A549 (cell line): ENCODE measurements at regions not wholly inside any gene's neighbourhood (a gene's known extent, or its start where the extent isn't known, plus 50 kb on each side); places are given as distances from the start of the nearest gene placed in this dataset.

Source experiments
- ATAC-seq, 2 experiments: fragments of 200-7000 bp in 1 of 2; fragments of >200 bp in 1 of 2; cut with Nextera tagmentation in 1 of 2; cut with Tn5 transposase in 1 of 2; 3 replicates each; pipeline versions ENCODE4 v1.8.0 to v1.9.1; 2018 to 2020; ENCODE audit warnings: mild to moderate bottlenecking in 1 of 2, moderate library complexity in 1 of 2
- CTCF ChIA-PET: fragments of 300-600 bp; sonication (Branson Sonifier 250); formaldehyde crosslinking; extraction: SDS; loops from one replicate; lab custom pipeline; 2021; ENCODE audit warnings: antibody characterized with exemption, inconsistent platforms; lab: Yijun Ruan, JAX
- POLR2A ChIA-PET: fragments of 350-600 bp; formaldehyde crosslinking; extraction: SDS; loops from one replicate; lab custom pipeline; 2021; ENCODE audit warnings: antibody characterized with exemption, inconsistent platforms; lab: Yijun Ruan, JAX
- DNase-seq, 2 experiments: peaks; one replicate each; pipeline versions ENCODE4 v3.0.0 to v3.0.0-alpha.2; 2011 to 2016; ENCODE audit warnings: low read depth in 1 of 2, low spot score in 1 of 2
- FAIRE-seq: peaks from 2 replicates; lab custom pipeline; 2011; peaks lifted over from hg19 to GRCh38; lab: Jason Lieb, UNC
- H3K27ac ChIP-seq, 2 experiments: fragments of >200 bp; sonication (Bioruptor Twin); formaldehyde crosslinking; 3 replicates each; pipeline ENCODE4 v1.5.1; 2016 to 2017
- H3K4me1 ChIP-seq: fragments of >200 bp; sonication (Bioruptor Twin); formaldehyde crosslinking; 3 replicates; pipeline ENCODE4 v1.6.1; 2016
- H3K4me2 ChIP-seq: fragments of >200 bp; sonication (Bioruptor Twin); formaldehyde crosslinking; 3 replicates; pipeline ENCODE4 v1.6.1; 2016
- H3K4me3 ChIP-seq: fragments of >200 bp; sonication (Bioruptor Twin); formaldehyde crosslinking; 3 replicates; pipeline ENCODE4 v1.5.1; 2016
- H3K9me3 ChIP-seq: fragments of >200 bp; sonication (Bioruptor Twin); formaldehyde crosslinking; 3 replicates; pipeline ENCODE4 v1.6.1; 2016
- BHLHE40 ChIP-seq: IDR thresholded peaks from 2 replicates; pipeline ENCODE4 v1.6.1; 2012; ENCODE audit warnings: low read depth, low read length, inconsistent platforms
- CBX2 ChIP-seq: fragments of 200-600 bp; sonication (generic); IDR thresholded peaks from 2 replicates; pipeline ENCODE4 v1.6.1; 2016; ENCODE audit warnings: low read depth, mild to moderate bottlenecking, borderline replicate concordance
- CHD4 ChIP-seq: fragments of 200-600 bp; sonication (generic); IDR thresholded peaks from 2 replicates; pipeline ENCODE4 v1.6.1; 2016; ENCODE audit warnings: antibody characterized with exemption, mild to moderate bottlenecking, borderline replicate concordance
- EHMT2 ChIP-seq: fragments of 200-600 bp; sonication (generic); IDR thresholded peaks from 2 replicates; pipeline ENCODE4 v1.6.1; 2016; ENCODE audit warnings: antibody characterized with exemption, low read depth, mild to moderate bottlenecking, moderate library complexity
- FOSB ChIP-seq: fragments of 250-450 bp; sonication (Bioruptor Pico); IDR thresholded peaks from 2 replicates; pipeline ENCODE4 v1.5.0; 2020; ENCODE audit warnings: mild to moderate bottlenecking, moderate library complexity
- FOSL2 ChIP-seq, 2 experiments: fragments of 450-650 bp in 1 of 2; fragments of >200 bp in 1 of 2; sonication (Bioruptor Twin) in 1 of 2; formaldehyde crosslinking; IDR thresholded peaks; 2 replicates each; pipeline versions ENCODE4 v1.5.0 to v1.6.1; 2016 to 2020; ENCODE audit warnings: mild to moderate bottlenecking in 1 of 2, moderate library complexity in 1 of 2
- HDAC2 ChIP-seq: fragments of 200-600 bp; sonication (generic); IDR thresholded peaks from 2 replicates; pipeline ENCODE4 v1.6.1; 2016
- HEYL ChIP-seq: fragments of 250-450 bp; sonication (Bioruptor Pico); IDR thresholded peaks from 2 replicates; pipeline ENCODE4 v1.8.0; 2021; ENCODE audit warnings: mild to moderate bottlenecking, moderate library complexity
- HOXA7 ChIP-seq: fragments of 250-450 bp; sonication (Bioruptor Pico); IDR thresholded peaks from 2 replicates; pipeline ENCODE4 v1.5.0; 2020; ENCODE audit warnings: mild to moderate bottlenecking, moderate library complexity
- HOXB13 ChIP-seq: fragments of 250-450 bp; sonication (Bioruptor Pico); IDR thresholded peaks from 2 replicates; pipeline ENCODE4 v1.5.0; 2020; ENCODE audit warnings: low read depth, mild to moderate bottlenecking, moderate library complexity
- HOXB5 ChIP-seq: fragments of 250-450 bp; sonication (Bioruptor Pico); IDR thresholded peaks from 2 replicates; pipeline ENCODE4 v1.5.0; 2020; ENCODE audit warnings: mild to moderate bottlenecking, moderate library complexity
- JUNB ChIP-seq: fragments of >200 bp; sonication (Bioruptor Twin); formaldehyde crosslinking; IDR thresholded peaks from 2 replicates; pipeline ENCODE4 v1.6.1; 2016
- KDM5A ChIP-seq: fragments of 200-600 bp; sonication (generic); IDR thresholded peaks from 2 replicates; pipeline ENCODE4 v1.6.1; 2016; ENCODE audit warnings: antibody characterized with exemption, mild to moderate bottlenecking
- MAZ ChIP-seq: fragments of 150-350 bp; IDR thresholded peaks from 2 replicates; pipeline ENCODE4 v1.6.1; 2014; ENCODE audit warnings: antibody characterized with exemption, low read depth, low read length, borderline replicate concordance
- NFE2L2 ChIP-seq: fragments of 150-350 bp; conservative IDR thresholded peaks from 2 replicates; pipeline ENCODE4 v1.6.1; 2014; ENCODE audit warnings: low read length
- NPAS2 ChIP-seq: fragments of 250-450 bp; sonication (Bioruptor Pico); IDR thresholded peaks from 2 replicates; pipeline ENCODE4 v1.8.0; 2022; ENCODE audit warnings: mild to moderate bottlenecking, moderate library complexity, borderline replicate concordance
- NR3C1 ChIP-seq: fragments of >200 bp; sonication (Bioruptor Twin); formaldehyde crosslinking; IDR thresholded peaks from 3 replicates; pipeline ENCODE4 v1.6.1; 2017
- SMC3 ChIP-seq: fragments of >200 bp; sonication (Bioruptor Twin); formaldehyde crosslinking; IDR thresholded peaks from 3 replicates; pipeline ENCODE4 v1.6.1; 2018; ENCODE audit warnings: inconsistent platforms
- TFCP2L1 ChIP-seq: fragments of 250-450 bp; sonication (Bioruptor Pico); IDR thresholded peaks from 2 replicates; pipeline ENCODE4 v1.5.0; 2021; ENCODE audit warnings: mild to moderate bottlenecking
- TP53 ChIP-seq: fragments of 250-450 bp; sonication (Bioruptor Pico); IDR thresholded peaks from 2 replicates; pipeline ENCODE4 v1.5.0; 2021; ENCODE audit warnings: mild to moderate bottlenecking, moderate library complexity
- ZC3H11A ChIP-seq: fragments of 450-650 bp; IDR thresholded peaks from 2 replicates; pipeline ENCODE4 v1.6.1; 2014; ENCODE audit warnings: antibody characterized with exemption, mild to moderate bottlenecking
- WGBS: methylation state at CpG from one replicate; pipeline ENCODE4 v1.1.6; 2017; ENCODE audit errors: missing lambda C conversion rate; 5-methylcytosine and 5-hydroxymethylcytosine counted together
- TF ChIP-seq, protein P1 (sequence below): IDR thresholded peaks from 2 replicates; pipeline ENCODE4 v1.6.1; 2012
- TF ChIP-seq, protein P2 (sequence below): IDR thresholded peaks from 2 replicates; pipeline ENCODE4 v1.6.1; 2012
- TF ChIP-seq, protein P3 (sequence below): fragments of 150-350 bp; IDR thresholded peaks from 2 replicates; pipeline ENCODE4 v1.6.1; 2014; ENCODE audit warnings: low read depth, mild to moderate bottlenecking, low read length
- TF ChIP-seq, protein P4 (sequence below): fragments of 250-450 bp; sonication (Bioruptor Pico); IDR thresholded peaks from 2 replicates; pipeline ENCODE4 v1.5.0; 2021; ENCODE audit warnings: mild to moderate bottlenecking, moderate library complexity, borderline replicate concordance
- TF ChIP-seq, protein P5 (sequence below): fragments of >200 bp; sonication (Bioruptor Twin); formaldehyde crosslinking; IDR thresholded peaks from 2 replicates; pipeline ENCODE4 v1.6.1; 2016

DNA sequence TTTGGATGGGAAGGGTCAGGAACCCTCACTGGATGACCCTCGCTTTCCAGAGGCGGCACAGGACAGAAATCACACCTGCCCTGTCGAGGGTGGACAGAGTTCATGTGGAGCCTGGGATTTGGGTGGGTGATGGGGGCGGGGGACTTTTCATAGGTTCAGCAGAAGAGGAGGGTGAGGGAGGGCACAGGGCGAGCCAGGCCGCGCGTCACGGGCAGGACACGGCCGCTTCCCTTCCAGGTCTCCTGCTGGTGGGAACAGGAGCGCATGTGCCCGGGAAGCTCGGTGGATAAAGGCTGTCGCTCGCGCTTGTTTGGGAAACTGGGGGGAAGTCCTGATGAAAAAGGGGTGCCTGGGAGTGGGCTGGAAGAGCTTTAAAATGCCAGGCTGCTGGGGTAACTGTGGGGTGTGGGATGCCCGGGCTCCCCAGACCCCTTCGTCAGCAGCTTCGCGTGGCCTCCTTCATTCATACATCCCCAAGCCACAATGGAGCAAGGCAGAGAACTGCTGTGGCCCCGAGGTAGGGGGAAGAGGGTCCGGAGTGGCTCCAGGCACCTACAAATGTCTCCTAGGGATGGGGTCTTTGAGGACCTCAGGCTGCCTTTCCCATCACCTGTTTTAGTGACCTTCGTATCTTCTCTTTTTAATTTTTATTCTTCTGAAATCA, 102.2 kb downstream of the DACT2 start:
- FAIRE-seq = no peak
- no peak for DNase-seq
- Histone ChIP-seq H3K9me3 (no peaks in the 10 kb centered on the region), H3K4me3 (no peak overlapping the region), H3K4me1 (no peaks in the 10 kb centered on the region), H3K4me2 (no peak overlapping the region), H3K27ac (no peak overlapping the region)
- ChIA-PET CTCF (interaction anchor here (1.0 kb wide), 1 partner anchor 154 kb away, joined by 3 read pairs; no protein-coding TSS in a partner anchor), POLR2A (no interaction called here)
- TF ChIP-seq FOSL2 (IDR thresholded peaks at IDR 0.05) (no peak), FOSL2 (CRISPR knock-in tag; IDR thresholded peaks at IDR 0.05) (no peak), HDAC2 (no peak), NPAS2 (CRISPR knock-in tag) (no peak), ZC3H11A (no peak), HOXA7 (no peak), NFE2L2 (no peak), FOSB (no peak), TFCP2L1 (CRISPR knock-in tag) (no peak), CHD4 (no peak), JUNB (no peak), KDM5A (no peak), EHMT2 (no peak), HEYL (CRISPR knock-in tag) (no peak), TP53 (CRISPR knock-in tag) (no peak)
- TF ChIP-seq, protein P1, sequence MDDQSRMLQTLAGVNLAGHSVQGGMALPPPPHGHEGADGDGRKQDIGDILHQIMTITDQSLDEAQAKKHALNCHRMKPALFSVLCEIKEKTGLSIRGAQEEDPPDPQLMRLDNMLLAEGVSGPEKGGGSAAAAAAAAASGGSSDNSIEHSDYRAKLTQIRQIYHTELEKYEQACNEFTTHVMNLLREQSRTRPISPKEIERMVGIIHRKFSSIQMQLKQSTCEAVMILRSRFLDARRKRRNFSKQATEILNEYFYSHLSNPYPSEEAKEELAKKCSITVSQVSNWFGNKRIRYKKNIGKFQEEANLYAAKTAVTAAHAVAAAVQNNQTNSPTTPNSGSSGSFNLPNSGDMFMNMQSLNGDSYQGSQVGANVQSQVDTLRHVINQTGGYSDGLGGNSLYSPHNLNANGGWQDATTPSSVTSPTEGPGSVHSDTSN = no peak
- TF ChIP-seq, protein P2, sequence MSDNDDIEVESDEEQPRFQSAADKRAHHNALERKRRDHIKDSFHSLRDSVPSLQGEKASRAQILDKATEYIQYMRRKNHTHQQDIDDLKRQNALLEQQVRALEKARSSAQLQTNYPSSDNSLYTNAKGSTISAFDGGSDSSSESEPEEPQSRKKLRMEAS = no peak
- TF ChIP-seq, protein P3, sequence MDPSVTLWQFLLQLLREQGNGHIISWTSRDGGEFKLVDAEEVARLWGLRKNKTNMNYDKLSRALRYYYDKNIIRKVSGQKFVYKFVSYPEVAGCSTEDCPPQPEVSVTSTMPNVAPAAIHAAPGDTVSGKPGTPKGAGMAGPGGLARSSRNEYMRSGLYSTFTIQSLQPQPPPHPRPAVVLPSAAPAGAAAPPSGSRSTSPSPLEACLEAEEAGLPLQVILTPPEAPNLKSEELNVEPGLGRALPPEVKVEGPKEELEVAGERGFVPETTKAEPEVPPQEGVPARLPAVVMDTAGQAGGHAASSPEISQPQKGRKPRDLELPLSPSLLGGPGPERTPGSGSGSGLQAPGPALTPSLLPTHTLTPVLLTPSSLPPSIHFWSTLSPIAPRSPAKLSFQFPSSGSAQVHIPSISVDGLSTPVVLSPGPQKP = no peak
- TF ChIP-seq, protein P4, sequence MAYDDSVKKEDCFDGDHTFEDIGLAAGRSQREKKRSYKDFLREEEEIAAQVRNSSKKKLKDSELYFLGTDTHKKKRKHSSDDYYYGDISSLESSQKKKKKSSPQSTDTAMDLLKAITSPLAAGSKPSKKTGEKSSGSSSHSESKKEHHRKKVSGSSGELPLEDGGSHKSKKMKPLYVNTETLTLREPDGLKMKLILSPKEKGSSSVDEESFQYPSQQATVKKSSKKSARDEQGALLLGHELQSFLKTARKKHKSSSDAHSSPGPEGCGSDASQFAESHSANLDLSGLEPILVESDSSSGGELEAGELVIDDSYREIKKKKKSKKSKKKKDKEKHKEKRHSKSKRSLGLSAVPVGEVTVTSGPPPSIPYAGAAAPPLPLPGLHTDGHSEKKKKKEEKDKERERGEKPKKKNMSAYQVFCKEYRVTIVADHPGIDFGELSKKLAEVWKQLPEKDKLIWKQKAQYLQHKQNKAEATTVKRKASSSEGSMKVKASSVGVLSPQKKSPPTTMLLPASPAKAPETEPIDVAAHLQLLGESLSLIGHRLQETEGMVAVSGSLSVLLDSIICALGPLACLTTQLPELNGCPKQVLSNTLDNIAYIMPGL (CRISPR knock-in tag) = no peak
- ATAC-seq = no peak
- 83% methylated on average over 24 of the region's 24 CpGs for WGBS

DNA sequence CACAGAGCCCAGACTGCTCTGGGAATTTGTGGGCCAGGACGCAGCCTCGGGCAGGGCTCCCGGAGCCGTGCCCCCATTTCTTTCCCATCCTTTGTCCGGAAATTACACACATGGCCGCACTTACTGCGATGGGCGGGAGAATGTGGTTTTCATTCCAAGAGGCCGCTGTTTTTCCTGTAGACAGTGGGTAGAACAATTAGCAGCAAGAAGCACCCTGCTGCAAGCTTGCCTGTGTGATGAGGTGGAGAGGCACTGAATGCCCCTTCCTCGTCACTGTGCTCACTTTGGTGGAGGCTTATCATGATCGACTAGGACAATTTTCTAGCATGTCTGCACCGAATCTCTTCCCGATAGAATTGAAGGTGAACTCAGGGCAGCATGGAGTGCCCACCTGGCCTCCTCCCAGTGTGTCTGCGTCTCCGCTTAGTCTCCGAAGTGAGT, 102.8 kb downstream of the DACT2 start:
- no peak for TF ChIP-seq CBX2
- TF ChIP-seq HOXB5 (CRISPR knock-in tag) = no peak
- no peak for TF ChIP-seq TFCP2L1 (CRISPR knock-in tag)
- no peak for TF ChIP-seq BHLHE40
- no peak for TF ChIP-seq MAZ
- no peak for TF ChIP-seq NR3C1
- TF ChIP-seq, protein P5, sequence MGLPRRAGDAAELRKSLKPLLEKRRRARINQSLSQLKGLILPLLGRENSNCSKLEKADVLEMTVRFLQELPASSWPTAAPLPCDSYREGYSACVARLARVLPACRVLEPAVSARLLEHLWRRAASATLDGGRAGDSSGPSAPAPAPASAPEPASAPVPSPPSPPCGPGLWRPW = no peak
- TF ChIP-seq HOXB13 = no peak
- TF ChIP-seq SMC3 = no peak
- DNase-seq = no peak
- no peaks in the 10 kb centered on the region for H3K9me3 ChIP-seq
- 87% methylated on average over 16 of the region's 16 CpGs for WGBS
- no peak overlapping the region for H3K27ac ChIP-seq
- no peaks in the 10 kb centered on the region for H3K4me1 ChIP-seq
- ChIA-PET POLR2A (no interaction called here), CTCF (no interaction called here)
- H3K4me2 ChIP-seq = no peak overlapping the region
- H3K4me3 ChIP-seq = no peak overlapping the region
- ATAC-seq = no peak
- no peak for FAIRE-seq
